Effector memory CD8-positive, alpha-beta T cell (primary cell): ENCODE measurements at regions not wholly inside any gene's neighbourhood (a gene's known extent, or its start where the extent isn't known, plus 50 kb on each side); places are given as distances from the start of the nearest gene placed in this dataset.
"Not testable (repeated sequence)": the region's sequence is repeated elsewhere in the genome, so short reads cannot be mapped to it uniquely, and the experiment has no call there.

Experiments used
- ATAC-seq: fragments of 150-1000 bp; cut with Tn5 transposase; replicated peaks from 2 replicates; pipeline ENCODE4 v1.10.0; 2021; ENCODE audit warnings: mild to moderate bottlenecking, moderate library complexity
- DNase-seq, 3 experiments: peaks; one replicate each; pipeline ENCODE4 v3.0.0; 2021
- H3K27ac Mint-ChIP-seq, 2 donors: one replicate each; pipeline ENCODE4 v1.8.0; 2022; ENCODE audit warnings: mild to moderate bottlenecking in 2 of 2, mixed read lengths in 2 of 2, moderate library complexity in 2 of 2
- H3K27me3 Mint-ChIP-seq, 2 donors: one replicate each; pipeline ENCODE4 v1.8.0; 2022; ENCODE audit warnings: mixed read lengths in 2 of 2
- H3K36me3 Mint-ChIP-seq: one replicate; pipeline ENCODE4 v1.8.0; 2022; ENCODE audit warnings: mild to moderate bottlenecking, moderate library complexity, mixed read lengths; ENCODE audit not compliant: insufficient read depth
- H3K4me1 Mint-ChIP-seq, 2 donors: one replicate each; pipeline ENCODE4 v1.8.0; 2022; ENCODE audit warnings: low read depth in 2 of 2, mixed read lengths in 2 of 2
- H3K4me3 Mint-ChIP-seq, 2 donors: one replicate each; pipeline ENCODE4 v1.8.0; 2022; ENCODE audit warnings: mild to moderate bottlenecking in 2 of 2, mixed read lengths in 2 of 2, moderate library complexity in 2 of 2
- H3K9me3 Mint-ChIP-seq, 2 donors: one replicate each; pipeline ENCODE4 v1.8.0; 2022; ENCODE audit warnings: mixed read lengths in 2 of 2

- H3K4me3 Mint-ChIP-seq = no peak overlapping the region
- ATAC-seq = no peak
Observed at GRCh38 chr2:39839261-39839848, 60.3 kb upstream of the THUMPD2 start.

GRCh38 chr2:39838589-39838988, 59.5 kb upstream of the THUMPD2 start:
- ATAC-seq = no peak
- no peak overlapping the region for H3K27ac Mint-ChIP-seq

More at GRCh38 chr2:39839261-39839848, 60.3 kb upstream of the THUMPD2 start:
- no peak overlapping the region for H3K27ac Mint-ChIP-seq
- H3K27me3 Mint-ChIP-seq = peaks cover 9 to 20% of the 10 kb centered on the region in 2 donors
- no peaks in the 10 kb centered on the region for H3K4me1 Mint-ChIP-seq
- no peak for DNase-seq
- no peaks in the 10 kb centered on the region for H3K9me3 Mint-ChIP-seq
- no peaks in the 10 kb centered on the region for H3K36me3 Mint-ChIP-seq

GRCh38 chr2:39837856-39838453, 58.9 kb upstream of the THUMPD2 start:
- Mint-ChIP-seq H3K36me3 (no peaks in the 10 kb centered on the region), H3K27ac (no peak overlapping the region)

More at GRCh38 chr2:39838589-39838988, 59.5 kb upstream of the THUMPD2 start:
- H3K4me3 Mint-ChIP-seq = no peak overlapping the region
- no peaks in the 10 kb centered on the region for H3K36me3 Mint-ChIP-seq
- DNase-seq = no peak
- no peaks in the 10 kb centered on the region for H3K9me3 Mint-ChIP-seq
- peaks cover 9 to 22% of the 10 kb centered on the region in 2 donors for H3K27me3 Mint-ChIP-seq
- no peaks in the 10 kb centered on the region for H3K4me1 Mint-ChIP-seq

GRCh38 chr2:39836638-39837037, 57.6 kb upstream of the THUMPD2 start:
- Mint-ChIP-seq H3K36me3 (no peaks in the 10 kb centered on the region), H3K9me3 (no peaks in the 10 kb centered on the region), H3K4me1 (no peaks in the 10 kb centered on the region), H3K27me3 (peaks cover 13 to 28% of the 10 kb centered on the region in 2 donors), H3K4me3 (no peak overlapping the region), H3K27ac (no peak overlapping the region)
- no peak for ATAC-seq
- DNase-seq = no peak

More at GRCh38 chr2:39837856-39838453, 58.9 kb upstream of the THUMPD2 start:
- ATAC-seq (no peak), DNase-seq (peak in 1 of 3 experiments; percentile 5)
- Mint-ChIP-seq H3K4me3 (no peak overlapping the region), H3K4me1 (no peaks in the 10 kb centered on the region), H3K27me3 (peaks cover 9 to 22% of the 10 kb centered on the region in 2 donors), H3K9me3 (no peaks in the 10 kb centered on the region)

GRCh38 chr2:39834426-39834825, 55.4 kb upstream of the THUMPD2 start:
- Mint-ChIP-seq H3K36me3 (no peaks in the 10 kb centered on the region), H3K4me1 (no peaks in the 10 kb centered on the region), H3K9me3 (no peaks in the 10 kb centered on the region), H3K27me3 (peaks cover 31 to 40% of the 10 kb centered on the region in 2 donors), H3K4me3 (no peak overlapping the region), H3K27ac (no peak overlapping the region)
- ATAC-seq (no peak), DNase-seq (no peak)

- not testable (repeated sequence) for H3K36me3 Mint-ChIP-seq, H3K4me1 Mint-ChIP-seq, H3K27ac Mint-ChIP-seq, H3K4me3 Mint-ChIP-seq, H3K9me3 Mint-ChIP-seq, ATAC-seq, DNase-seq
- peaks cover 34 to 47% of the 10 kb centered on the region in 2 donors for H3K27me3 Mint-ChIP-seq
Observed at GRCh38 chr2:39830610-39831009, 51.6 kb upstream of the THUMPD2 start.
